ENCODE measurements at regions not wholly inside any gene's neighbourhood (a gene's known extent, or its start where the extent isn't known, plus 50 kb on each side); places are given as distances from the start of the nearest gene placed in this dataset.

DNA sequence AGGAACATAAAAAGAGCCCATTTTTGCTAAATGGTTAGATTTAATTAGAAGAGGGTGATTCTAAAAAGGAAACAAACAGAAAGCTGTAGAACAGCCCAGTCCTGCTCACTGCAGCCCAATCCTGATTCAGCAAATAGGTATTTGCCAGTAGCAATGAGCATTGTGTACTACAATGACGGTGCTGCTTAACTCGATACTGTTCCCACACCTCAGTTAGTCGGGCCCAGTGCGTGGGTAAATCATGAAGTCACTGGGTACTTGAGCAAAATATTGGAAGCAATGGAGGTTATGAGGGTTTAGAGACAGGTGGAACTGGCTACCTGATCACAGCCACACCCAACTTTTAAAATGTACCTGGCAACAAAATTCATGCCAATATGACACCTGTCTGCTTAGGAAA is 101.5 kb upstream of the ADGRL2 start:
- TF ChIP-seq, protein P1, sequence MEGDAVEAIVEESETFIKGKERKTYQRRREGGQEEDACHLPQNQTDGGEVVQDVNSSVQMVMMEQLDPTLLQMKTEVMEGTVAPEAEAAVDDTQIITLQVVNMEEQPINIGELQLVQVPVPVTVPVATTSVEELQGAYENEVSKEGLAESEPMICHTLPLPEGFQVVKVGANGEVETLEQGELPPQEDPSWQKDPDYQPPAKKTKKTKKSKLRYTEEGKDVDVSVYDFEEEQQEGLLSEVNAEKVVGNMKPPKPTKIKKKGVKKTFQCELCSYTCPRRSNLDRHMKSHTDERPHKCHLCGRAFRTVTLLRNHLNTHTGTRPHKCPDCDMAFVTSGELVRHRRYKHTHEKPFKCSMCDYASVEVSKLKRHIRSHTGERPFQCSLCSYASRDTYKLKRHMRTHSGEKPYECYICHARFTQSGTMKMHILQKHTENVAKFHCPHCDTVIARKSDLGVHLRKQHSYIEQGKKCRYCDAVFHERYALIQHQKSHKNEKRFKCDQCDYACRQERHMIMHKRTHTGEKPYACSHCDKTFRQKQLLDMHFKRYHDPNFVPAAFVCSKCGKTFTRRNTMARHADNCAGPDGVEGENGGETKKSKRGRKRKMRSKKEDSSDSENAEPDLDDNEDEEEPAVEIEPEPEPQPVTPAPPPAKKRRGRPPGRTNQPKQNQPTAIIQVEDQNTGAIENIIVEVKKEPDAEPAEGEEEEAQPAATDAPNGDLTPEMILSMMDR (IDR thresholded peaks at IDR 0.05), result no peak
- no peak for TF ChIP-seq POLR2A (IDR thresholded peaks at IDR 0.05)

Data from adrenal gland (tissue), 5 donors.